GM21717 (cell line): ENCODE measurements at regions not wholly inside any gene's neighbourhood (a gene's known extent, or its start where the extent isn't known, plus 50 kb on each side); places are given as distances from the start of the nearest gene placed in this dataset.
A peak's percentile ranks its signal among the peaks of the same experiment; 100 is the strongest.

ENCODE experiments used
- ATAC-seq: cut with Tn5 transposase; IDR thresholded peaks from one replicate; pipeline ENCODE4 v1.9.1; 2021; ENCODE audit warnings: mild to moderate bottlenecking, moderate library complexity; ENCODE audit not compliant: unreplicated experiment

GRCh38 chr2:12502759-12503158, 214.0 kb upstream of the TRIB2 start:
- no peak for ATAC-seq

DNA sequence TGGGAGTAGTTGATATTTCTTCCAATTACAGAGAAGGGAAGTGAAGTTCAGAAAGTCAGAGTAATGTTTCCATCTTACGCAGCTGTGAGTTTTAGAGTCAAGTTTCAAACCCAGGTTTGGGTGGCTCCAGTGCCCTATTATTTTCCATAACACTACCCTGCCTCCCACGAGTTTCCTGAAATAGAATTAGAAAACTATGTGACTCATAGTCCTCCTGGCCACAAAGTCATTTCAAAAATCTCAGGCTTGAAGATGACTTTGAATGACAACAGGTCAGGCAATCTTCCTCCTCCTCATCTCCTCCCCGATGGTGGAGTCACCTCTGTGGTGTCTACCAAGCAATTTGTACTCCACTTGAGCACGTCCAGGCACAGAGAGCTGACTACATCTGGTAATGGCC, 212.3 kb upstream of the TRIB2 start:
- ATAC-seq, result peak; percentile 46

DNA sequence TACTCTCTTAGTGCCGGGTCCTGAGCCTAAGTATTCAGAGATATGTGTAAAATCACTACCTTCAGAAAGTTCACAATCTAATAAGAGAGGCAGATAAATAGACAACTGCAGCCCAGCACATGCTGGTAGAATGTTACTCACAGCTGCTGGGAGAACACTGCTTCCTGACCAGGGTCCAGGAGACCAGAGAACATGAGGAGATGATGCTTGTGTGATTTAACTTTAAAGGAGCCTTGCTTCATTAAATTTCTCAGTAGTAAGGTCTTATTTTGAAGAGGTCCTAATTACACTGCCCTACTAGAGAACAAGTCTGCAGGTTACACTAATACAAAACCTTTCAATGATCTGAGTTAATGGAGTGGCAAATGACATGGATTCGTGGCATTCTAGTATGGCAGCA, 209.9 kb upstream of the TRIB2 start:
- no peak for ATAC-seq

- peak; percentile 84 for ATAC-seq
Observed at GRCh38 chr2:12507295-12507694, 209.4 kb upstream of the TRIB2 start.

- ATAC-seq, result no peak
Observed at GRCh38 chr2:12510070-12510469, 206.7 kb upstream of the TRIB2 start.

DNA sequence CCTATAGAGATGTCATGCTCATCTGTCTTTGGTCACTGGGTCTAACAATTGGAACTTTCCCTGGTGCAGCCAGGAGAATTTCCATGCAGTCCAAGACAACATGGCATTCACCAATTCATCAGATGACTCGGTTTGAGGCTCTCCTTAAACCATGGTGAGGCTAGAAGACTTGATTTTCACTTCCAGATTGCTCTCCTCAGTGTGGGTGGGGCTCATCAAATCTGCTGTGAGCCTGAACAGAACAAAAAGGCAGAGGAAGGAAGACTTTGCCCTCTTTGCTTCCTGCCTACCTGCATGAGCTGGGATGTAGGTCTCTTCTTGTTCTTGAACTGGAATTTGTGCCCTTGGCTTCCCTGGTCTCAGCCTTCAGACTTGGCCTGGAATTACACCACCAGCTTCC, 203.4 kb upstream of the TRIB2 start:
- no peak for ATAC-seq

- ATAC-seq, result no peak
Observed at GRCh38 chr2:12514168-12514567, 202.6 kb upstream of the TRIB2 start.

GRCh38 chr2:12514631-12515437, 201.9 kb upstream of the TRIB2 start:
- no peak for ATAC-seq

DNA sequence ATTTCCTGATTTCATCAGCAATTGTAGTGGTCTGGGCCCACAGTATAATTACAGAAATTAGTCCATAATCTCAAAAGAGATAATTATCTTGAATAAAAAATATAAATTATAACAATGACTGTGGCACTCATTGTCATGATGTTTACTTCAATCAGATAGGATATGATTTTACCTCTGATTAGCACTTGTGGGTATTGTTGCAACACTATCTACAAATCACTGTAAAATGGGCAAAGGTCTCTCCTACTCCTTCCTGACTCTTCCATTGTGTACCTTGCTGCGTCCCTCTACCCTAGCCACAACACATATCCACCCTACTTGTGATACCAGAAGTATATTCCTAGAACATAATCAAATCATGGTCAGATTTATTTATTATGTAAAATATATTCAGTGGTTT, 200.9 kb upstream of the TRIB2 start:
- no peak for ATAC-seq

GRCh38 chr2:12533337-12534005, 183.3 kb upstream of the TRIB2 start:
- ATAC-seq, result no peak

GRCh38 chr2:12534646-12535263, 182.0 kb upstream of the TRIB2 start:
- ATAC-seq, result no peak

- no peak for ATAC-seq
Observed at GRCh38 chr2:12536976-12537375, 179.8 kb upstream of the TRIB2 start.

DNA sequence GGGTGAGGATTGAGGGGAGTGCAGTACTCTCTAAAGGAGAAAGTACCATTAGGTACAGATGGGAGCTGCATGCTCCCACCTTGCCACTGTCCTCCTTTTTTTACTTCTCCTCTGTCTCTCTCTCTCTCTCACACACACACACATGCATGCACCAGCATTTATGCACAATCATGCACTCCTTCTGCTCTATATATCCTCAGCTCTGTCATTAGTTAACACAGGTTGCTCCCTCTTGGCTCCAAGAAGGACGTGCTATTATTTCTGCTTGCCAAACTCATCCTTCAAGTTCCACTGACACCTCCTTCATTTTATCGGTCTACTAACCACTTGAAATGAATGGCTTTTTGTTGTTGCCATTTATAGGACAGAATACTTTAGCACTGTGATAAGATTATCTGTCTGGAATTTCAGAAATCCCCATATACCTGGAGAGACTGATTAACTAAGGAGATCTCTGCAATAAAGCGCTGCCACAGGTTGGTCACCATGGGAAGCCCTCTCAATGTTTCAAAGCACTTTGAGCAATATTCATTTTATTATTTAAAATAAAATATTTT, 178.5 kb upstream of the TRIB2 start:
- ATAC-seq, result no peak

GRCh38 chr2:12539336-12539735, 177.4 kb upstream of the TRIB2 start:
- ATAC-seq, result no peak

GRCh38 chr2:12539776-12540562, 176.8 kb upstream of the TRIB2 start:
- no peak for ATAC-seq

GRCh38 chr2:12543076-12543977, 173.4 kb upstream of the TRIB2 start:
- ATAC-seq, result no peak

- peak; percentile 88 for ATAC-seq
Observed at GRCh38 chr2:12543978-12544558, 172.7 kb upstream of the TRIB2 start.

DNA sequence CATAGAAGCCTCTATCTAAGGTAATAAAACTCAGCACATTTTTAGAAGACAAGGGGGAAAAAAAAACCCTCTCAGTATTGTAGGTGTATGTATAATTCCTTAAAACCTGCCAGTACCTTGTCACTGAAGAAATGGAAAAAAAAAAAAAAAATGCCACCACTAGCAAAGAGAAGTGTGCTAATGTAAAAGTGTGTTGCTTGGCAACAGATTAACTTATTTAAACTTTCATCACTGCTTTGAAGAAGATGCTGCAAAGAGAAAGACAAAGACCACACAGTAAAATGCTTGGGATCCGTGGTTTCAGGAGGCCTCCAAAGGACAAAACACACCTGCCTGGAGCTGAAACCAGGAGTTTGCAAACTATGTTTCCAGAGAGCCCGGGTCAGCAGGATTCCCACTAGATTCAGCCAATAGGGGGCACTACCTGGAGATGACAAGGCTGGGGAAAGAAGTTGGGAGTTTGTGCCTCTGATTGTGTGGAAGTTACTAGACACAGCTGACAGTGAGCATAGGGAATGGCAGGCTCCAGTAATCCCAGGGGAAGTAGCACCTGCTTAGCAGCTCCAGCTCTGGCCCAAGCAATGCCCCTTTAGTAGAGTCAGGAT, 169.1 kb upstream of the TRIB2 start:
- no peak for ATAC-seq

DNA sequence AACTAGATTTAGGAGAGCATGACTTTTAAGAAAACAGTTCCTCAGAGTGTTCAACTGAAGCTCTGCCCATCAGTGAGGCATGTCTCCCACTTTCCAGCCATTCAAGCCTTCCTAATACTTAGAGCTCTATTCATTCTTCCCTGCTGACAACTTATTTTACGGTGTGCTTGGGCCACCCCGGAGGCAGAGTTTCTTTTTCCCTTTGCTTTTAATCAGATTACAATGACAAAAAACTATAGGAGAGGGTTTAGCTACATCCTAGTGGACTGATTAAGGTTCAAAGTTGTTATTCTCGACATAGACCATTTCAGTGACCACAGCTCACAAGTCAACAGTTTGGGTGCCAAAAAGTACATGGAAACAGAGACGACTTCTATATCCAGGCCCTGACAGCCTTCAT, 167.8 kb upstream of the TRIB2 start:
- ATAC-seq, result no peak
